ENCODE measurements at regions not wholly inside any gene's neighbourhood (a gene's known extent, or its start where the extent isn't known, plus 50 kb on each side); places are given as distances from the start of the nearest gene placed in this dataset.

- H3K27ac ChIP-seq = peak overlapping the region; percentile 74 to 85
- TF ChIP-seq POLR2A (IDR thresholded peaks at IDR 0.05) = no peak
- TF ChIP-seq, protein P1, sequence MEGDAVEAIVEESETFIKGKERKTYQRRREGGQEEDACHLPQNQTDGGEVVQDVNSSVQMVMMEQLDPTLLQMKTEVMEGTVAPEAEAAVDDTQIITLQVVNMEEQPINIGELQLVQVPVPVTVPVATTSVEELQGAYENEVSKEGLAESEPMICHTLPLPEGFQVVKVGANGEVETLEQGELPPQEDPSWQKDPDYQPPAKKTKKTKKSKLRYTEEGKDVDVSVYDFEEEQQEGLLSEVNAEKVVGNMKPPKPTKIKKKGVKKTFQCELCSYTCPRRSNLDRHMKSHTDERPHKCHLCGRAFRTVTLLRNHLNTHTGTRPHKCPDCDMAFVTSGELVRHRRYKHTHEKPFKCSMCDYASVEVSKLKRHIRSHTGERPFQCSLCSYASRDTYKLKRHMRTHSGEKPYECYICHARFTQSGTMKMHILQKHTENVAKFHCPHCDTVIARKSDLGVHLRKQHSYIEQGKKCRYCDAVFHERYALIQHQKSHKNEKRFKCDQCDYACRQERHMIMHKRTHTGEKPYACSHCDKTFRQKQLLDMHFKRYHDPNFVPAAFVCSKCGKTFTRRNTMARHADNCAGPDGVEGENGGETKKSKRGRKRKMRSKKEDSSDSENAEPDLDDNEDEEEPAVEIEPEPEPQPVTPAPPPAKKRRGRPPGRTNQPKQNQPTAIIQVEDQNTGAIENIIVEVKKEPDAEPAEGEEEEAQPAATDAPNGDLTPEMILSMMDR (IDR thresholded peaks at IDR 0.05) = no peak
- no peaks in the 10 kb centered on the region for H3K9me3 ChIP-seq
- H3K36me3 ChIP-seq = no peaks in the 10 kb centered on the region
- no peak overlapping the region for H3K4me3 ChIP-seq
- no peak for DNase-seq
- no peaks in the 10 kb centered on the region for H3K27me3 ChIP-seq
- H3K4me1 ChIP-seq = peaks cover 12 to 18% of the 10 kb centered on the region in 2 donors
- intact Hi-C loops (cut with DNase I; ENCODE audit: low total_unique reads) = no loop called here
Observed at GRCh38 chr5:67290655-67291054, 94.1 kb upstream of the CD180 start.

DNA sequence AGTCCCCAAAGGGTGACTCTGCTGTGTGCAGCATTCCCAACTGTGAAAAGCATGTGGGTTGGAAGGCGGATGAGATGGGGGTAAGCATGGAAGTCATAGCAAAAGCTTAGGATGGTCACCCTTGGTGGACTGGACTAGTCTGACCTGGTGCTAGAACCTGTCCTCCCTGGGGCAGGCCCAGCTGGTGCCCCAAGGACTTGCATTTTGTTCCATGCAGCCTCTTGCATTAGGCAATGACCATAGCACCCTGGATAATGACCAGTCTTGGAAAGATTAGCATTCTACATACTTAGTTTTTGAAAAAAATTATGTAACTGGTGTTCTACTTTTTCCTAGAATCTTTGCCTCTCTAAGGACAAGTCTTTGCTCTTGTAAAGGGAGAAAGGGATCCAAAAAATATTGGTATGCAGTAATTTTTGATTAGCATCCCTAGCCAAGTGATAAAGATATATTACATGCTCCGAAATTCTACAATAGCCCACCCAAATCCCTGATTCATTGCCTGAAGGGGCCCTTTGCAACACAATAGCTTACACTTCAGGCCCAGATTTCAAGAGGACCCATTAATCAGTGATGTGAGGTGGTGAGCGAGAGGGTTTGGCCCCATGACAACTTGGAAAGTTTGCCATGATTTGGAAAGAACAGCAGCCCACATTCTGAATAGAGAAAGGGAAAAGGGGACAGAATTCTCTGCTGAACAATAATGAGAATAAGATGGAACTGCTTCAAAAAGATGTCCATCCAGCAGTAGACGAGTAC, 93.3 kb upstream of the CD180 start:
- TF ChIP-seq, protein P1 (IDR thresholded peaks at IDR 0.05) = no peak
- no peak for TF ChIP-seq POLR2A (IDR thresholded peaks at IDR 0.05)
- Histone ChIP-seq H3K27ac (peak overlapping the region; percentile 74 to 85), H3K27me3 (no peaks in the 10 kb centered on the region), H3K4me1 (peaks cover 12 to 18% of the 10 kb centered on the region in 2 donors), H3K9me3 (no peaks in the 10 kb centered on the region), H3K36me3 (no peaks in the 10 kb centered on the region), H3K4me3 (no peak overlapping the region)
- intact Hi-C loops (cut with DNase I; ENCODE audit: low total_unique reads) = no loop called here
- peak; percentile 58 to 68 for DNase-seq

DNA sequence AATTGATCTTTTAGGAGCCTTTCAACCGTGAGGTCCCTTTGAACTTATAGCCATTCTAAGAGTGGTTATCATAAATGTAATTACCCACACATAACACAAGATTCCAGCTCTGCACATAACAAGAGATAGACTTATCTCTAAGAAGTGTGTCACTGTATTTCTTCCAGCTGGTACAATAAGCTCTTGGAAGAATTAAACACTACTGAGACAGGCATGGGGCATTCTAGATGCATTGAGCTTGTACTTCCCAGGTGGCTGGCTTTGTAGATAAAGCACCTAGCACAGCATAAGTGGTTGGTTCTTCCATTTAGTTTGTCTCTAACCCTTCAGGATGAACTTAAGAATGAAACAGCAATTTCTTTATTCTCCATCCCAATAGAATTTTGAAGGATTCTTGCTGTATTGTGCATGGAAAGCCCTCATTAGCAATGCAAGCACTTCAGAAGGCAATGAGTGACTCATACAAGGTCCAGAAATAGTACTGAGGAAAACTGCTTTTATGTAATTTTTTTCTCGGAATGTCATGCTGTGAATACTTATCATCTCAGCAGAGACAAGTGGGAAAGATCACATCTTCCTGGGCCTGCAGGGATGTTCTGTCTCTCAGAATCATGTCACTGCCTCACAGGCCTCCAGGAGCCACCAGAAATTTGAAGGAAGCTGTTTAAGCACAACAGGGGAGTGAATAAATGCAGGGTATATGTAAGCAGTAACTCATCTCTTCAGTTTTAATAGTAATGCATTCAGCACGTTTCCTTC, 91.1 kb upstream of the CD180 start:
- peak overlapping the region; percentile 74 to 85 for H3K27ac ChIP-seq
- peaks cover 12 to 14% of the 10 kb centered on the region in 2 donors for H3K4me1 ChIP-seq
- no peaks in the 10 kb centered on the region for H3K9me3 ChIP-seq
- H3K36me3 ChIP-seq = no peaks in the 10 kb centered on the region
- TF ChIP-seq, protein P1 (IDR thresholded peaks at IDR 0.05) = no peak
- no peak for TF ChIP-seq POLR2A (IDR thresholded peaks at IDR 0.05)
- no peaks in the 10 kb centered on the region for H3K27me3 ChIP-seq
- DNase-seq = no peak
- intact Hi-C loops (cut with DNase I; ENCODE audit: low total_unique reads) = no loop called here
- H3K4me3 ChIP-seq = no peak overlapping the region

GRCh38 chr5:67286006-67286405, 89.4 kb upstream of the CD180 start:
- H3K4me1 ChIP-seq = peaks cover 12 to 14% of the 10 kb centered on the region in 2 donors
- no peak for DNase-seq
- no peak overlapping the region for H3K4me3 ChIP-seq
- no peaks in the 10 kb centered on the region for H3K27me3 ChIP-seq
- no peaks in the 10 kb centered on the region for H3K9me3 ChIP-seq
- H3K27ac ChIP-seq = no peak overlapping the region
- no peaks in the 10 kb centered on the region for H3K36me3 ChIP-seq
- intact Hi-C loops (cut with DNase I; ENCODE audit: low total_unique reads) = no loop called here
- TF ChIP-seq, protein P1 (IDR thresholded peaks at IDR 0.05) = no peak
- no peak for TF ChIP-seq POLR2A (IDR thresholded peaks at IDR 0.05)

- no peak for DNase-seq
- H3K36me3 ChIP-seq = no peaks in the 10 kb centered on the region
- H3K27ac ChIP-seq = no peak overlapping the region
- intact Hi-C loops (cut with DNase I; ENCODE audit: low total_unique reads) = no loop called here
- no peak overlapping the region for H3K4me3 ChIP-seq
- peaks cover 0 to 9% of the 10 kb centered on the region in 2 donors for H3K4me1 ChIP-seq
- no peaks in the 10 kb centered on the region for H3K27me3 ChIP-seq
- no peaks in the 10 kb centered on the region for H3K9me3 ChIP-seq
- TF ChIP-seq, protein P1 (IDR thresholded peaks at IDR 0.05) = no peak
- TF ChIP-seq POLR2A (IDR thresholded peaks at IDR 0.05) = no peak
Observed at GRCh38 chr5:67283988-67284487, 87.4 kb upstream of the CD180 start.

Data from uterus (tissue), 3 donors.